Neural crest cell (in vitro differentiated cells): ENCODE measurements at regions not wholly inside any gene's neighbourhood (a gene's known extent, or its start where the extent isn't known, plus 50 kb on each side); places are given as distances from the start of the nearest gene placed in this dataset.

Source experiments
- DNase-seq: peaks from one replicate; pipeline ENCODE4 v3.0.0; 2021; ENCODE audit warnings: low read depth, mixed read lengths, low spot score
- H3K27ac Mint-ChIP-seq: one replicate; pipeline ENCODE4 v1.8.0; 2021; ENCODE audit warnings: mild to moderate bottlenecking, mixed read lengths; ENCODE audit not compliant: unreplicated experiment
- H3K27me3 Mint-ChIP-seq: 2 replicates; pipeline ENCODE4 v1.8.0; 2021; ENCODE audit warnings: low read depth, mild to moderate bottlenecking, mixed read lengths
- H3K36me3 Mint-ChIP-seq: 2 replicates; pipeline ENCODE4 v1.8.0; 2021; ENCODE audit warnings: low read depth, mild to moderate bottlenecking, mixed read lengths
- H3K4me1 Mint-ChIP-seq: 2 replicates; pipeline ENCODE4 v1.8.0; 2021; ENCODE audit warnings: mixed read lengths
- H3K4me3 Mint-ChIP-seq: one replicate; pipeline ENCODE4 v1.8.0; 2021; ENCODE audit warnings: mild to moderate bottlenecking, mixed read lengths
- H3K9me3 Mint-ChIP-seq: 2 replicates; pipeline ENCODE4 v1.8.0; 2021; ENCODE audit warnings: mixed read lengths
- TF ChIP-seq, protein P1 (sequence below): fragments of 200-600 bp; sonication (generic); conservative IDR thresholded peaks from 2 replicates; pipeline ENCODE4 v1.5.0; 2021; ENCODE audit warnings: antibody characterized with exemption, mild to moderate bottlenecking

DNA sequence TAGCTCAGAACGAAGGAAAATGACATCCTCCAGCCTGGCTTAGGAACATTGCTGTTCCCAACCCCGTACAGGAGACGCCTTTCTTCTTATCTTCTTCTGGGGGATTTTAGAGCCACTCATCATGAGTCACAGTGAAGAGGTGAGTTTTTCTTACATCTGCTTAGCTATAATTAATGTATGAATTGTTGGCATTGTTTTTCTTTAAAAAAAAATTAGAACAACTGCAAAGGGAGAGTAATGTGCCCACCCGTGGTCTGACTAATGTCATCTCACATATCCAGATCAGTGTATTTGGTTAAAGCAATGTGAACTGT is 310.6 kb upstream of the TSHZ3 start:
- peaks cover under 1% of the 10 kb centered on the region for H3K9me3 Mint-ChIP-seq
- H3K36me3 Mint-ChIP-seq, result no peaks in the 10 kb centered on the region
- DNase-seq, result no peak
- no peak overlapping the region for H3K27ac Mint-ChIP-seq
- H3K4me3 Mint-ChIP-seq, result no peak overlapping the region
- TF ChIP-seq, protein P1, sequence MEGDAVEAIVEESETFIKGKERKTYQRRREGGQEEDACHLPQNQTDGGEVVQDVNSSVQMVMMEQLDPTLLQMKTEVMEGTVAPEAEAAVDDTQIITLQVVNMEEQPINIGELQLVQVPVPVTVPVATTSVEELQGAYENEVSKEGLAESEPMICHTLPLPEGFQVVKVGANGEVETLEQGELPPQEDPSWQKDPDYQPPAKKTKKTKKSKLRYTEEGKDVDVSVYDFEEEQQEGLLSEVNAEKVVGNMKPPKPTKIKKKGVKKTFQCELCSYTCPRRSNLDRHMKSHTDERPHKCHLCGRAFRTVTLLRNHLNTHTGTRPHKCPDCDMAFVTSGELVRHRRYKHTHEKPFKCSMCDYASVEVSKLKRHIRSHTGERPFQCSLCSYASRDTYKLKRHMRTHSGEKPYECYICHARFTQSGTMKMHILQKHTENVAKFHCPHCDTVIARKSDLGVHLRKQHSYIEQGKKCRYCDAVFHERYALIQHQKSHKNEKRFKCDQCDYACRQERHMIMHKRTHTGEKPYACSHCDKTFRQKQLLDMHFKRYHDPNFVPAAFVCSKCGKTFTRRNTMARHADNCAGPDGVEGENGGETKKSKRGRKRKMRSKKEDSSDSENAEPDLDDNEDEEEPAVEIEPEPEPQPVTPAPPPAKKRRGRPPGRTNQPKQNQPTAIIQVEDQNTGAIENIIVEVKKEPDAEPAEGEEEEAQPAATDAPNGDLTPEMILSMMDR, result no peak
- H3K4me1 Mint-ChIP-seq, result no peaks in the 10 kb centered on the region
- H3K27me3 Mint-ChIP-seq, result peaks cover 35% of the 10 kb centered on the region

DNA sequence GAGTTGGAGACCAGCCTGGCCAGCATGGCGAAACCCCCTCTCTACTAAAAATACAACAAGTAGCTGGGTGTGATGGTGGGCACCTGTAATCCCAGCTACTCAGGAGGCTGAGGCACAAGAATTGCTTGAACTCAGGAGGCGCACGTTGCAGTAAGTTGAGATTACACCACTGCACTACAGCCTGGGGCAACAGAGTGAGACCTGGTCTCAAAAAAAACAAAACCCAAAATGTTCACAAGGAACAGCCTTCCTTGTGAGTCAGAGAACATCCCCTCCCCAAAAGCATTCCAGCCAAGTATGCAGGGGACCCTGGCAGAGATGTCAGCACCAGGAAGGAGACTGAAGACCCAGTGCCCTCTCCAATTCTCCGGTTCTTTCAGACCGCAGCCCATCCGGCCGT is 314.9 kb upstream of the TSHZ3 start:
- H3K27me3 Mint-ChIP-seq, result peaks cover 18% of the 10 kb centered on the region
- no peaks in the 10 kb centered on the region for H3K9me3 Mint-ChIP-seq
- no peak overlapping the region for H3K27ac Mint-ChIP-seq
- H3K4me1 Mint-ChIP-seq, result no peaks in the 10 kb centered on the region
- H3K36me3 Mint-ChIP-seq, result no peaks in the 10 kb centered on the region
- no peak for DNase-seq
- H3K4me3 Mint-ChIP-seq, result no peak overlapping the region
- TF ChIP-seq, protein P1, result no peak

DNA sequence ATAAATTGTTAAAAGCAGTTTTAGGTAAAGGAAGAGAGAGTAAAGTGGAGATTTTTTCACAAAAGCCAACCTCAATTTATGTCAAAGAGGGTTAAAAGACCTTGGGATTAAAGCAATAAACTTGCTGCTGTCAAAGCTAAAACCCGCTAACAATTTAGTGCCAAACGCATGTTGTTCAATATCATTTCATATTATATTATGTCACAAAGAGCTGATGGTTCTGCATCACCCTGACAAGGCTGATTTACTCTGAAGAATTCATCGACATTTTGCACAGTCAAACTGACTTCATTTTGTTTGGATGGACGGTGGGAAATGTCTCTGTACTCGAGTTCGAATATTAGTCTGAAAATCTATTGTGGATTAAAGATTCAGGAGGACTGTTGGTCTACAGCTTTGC is 315.8 kb upstream of the TSHZ3 start:
- Mint-ChIP-seq H3K36me3 (no peaks in the 10 kb centered on the region), H3K4me1 (no peaks in the 10 kb centered on the region), H3K9me3 (no peaks in the 10 kb centered on the region), H3K27me3 (peaks cover 11% of the 10 kb centered on the region), H3K4me3 (no peak overlapping the region), H3K27ac (no peak overlapping the region)
- TF ChIP-seq, protein P1, result no peak
- no peak for DNase-seq

DNA sequence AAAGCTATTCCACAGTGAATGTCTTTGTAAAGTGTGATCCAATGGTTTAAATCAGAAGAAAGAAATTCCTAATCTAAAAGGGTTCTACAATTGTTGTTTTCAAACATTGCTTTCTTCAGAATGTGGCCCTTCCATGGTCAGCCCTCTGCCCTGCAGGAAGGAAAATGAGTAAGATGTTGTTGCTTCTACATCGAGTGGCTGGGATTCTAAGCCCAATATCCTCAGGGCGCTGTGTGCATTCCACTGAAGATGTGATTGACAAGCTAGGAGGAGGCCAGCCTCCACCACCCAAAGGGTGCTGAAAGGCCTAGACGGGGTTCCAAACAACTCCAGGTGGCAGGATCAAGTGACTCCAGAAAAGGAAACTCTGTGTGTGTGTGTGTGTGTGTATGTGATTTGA is 316.9 kb upstream of the TSHZ3 start:
- no peak for DNase-seq
- Mint-ChIP-seq H3K4me1 (no peaks in the 10 kb centered on the region), H3K36me3 (no peaks in the 10 kb centered on the region), H3K9me3 (no peaks in the 10 kb centered on the region), H3K27ac (no peak overlapping the region), H3K27me3 (peaks cover 6% of the 10 kb centered on the region), H3K4me3 (no peak overlapping the region)
- TF ChIP-seq, protein P1, result no peak

DNA sequence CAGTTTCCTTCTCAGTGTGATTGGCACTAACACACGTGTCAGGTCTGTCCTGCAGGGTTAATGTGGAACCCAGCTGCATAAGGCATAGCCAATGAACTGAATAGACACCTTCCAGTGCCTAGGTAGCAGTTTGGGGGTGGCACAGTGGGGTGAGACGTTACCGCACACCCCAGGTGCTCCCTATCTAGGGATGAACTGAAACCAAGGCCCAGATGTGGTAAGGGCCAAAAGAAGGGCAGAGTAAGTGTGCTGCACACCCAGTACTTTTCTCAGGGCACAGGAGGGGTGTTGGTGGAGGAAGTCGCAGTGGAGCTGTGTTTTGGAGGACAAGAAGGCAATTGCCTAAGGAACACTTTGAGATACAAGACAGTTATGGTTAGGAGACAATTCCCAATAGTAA is 317.9 kb upstream of the TSHZ3 start:
- Mint-ChIP-seq H3K27ac (no peak overlapping the region), H3K4me3 (no peak overlapping the region), H3K4me1 (no peaks in the 10 kb centered on the region), H3K27me3 (peaks cover 2% of the 10 kb centered on the region), H3K36me3 (no peaks in the 10 kb centered on the region), H3K9me3 (no peaks in the 10 kb centered on the region)
- no peak for DNase-seq
- TF ChIP-seq, protein P1, result no peak

DNA sequence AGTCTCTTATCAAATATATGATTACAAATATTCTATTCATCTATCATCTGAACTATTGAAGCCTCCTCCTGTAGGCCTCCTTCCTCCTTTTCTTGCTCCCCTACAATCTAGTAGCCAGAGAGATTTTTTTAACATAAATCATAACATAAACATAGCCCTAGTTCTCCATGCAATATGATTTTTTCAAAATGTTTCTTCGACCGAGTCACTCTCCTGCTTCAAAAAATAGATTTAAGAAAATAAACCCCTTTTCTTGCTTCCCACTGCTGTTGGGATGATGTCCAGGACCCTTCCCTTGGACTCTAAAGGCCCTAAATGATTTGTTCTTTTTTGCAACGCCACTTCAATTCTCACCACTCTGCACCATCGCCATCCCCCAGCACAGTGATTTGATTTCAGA is 319.7 kb upstream of the TSHZ3 start:
- no peak overlapping the region for H3K27ac Mint-ChIP-seq
- no peak for DNase-seq
- H3K9me3 Mint-ChIP-seq, result no peaks in the 10 kb centered on the region
- H3K4me3 Mint-ChIP-seq, result no peak overlapping the region
- H3K36me3 Mint-ChIP-seq, result no peaks in the 10 kb centered on the region
- peaks cover 7% of the 10 kb centered on the region for H3K27me3 Mint-ChIP-seq
- H3K4me1 Mint-ChIP-seq, result no peaks in the 10 kb centered on the region
- TF ChIP-seq, protein P1, result no peak
